Esophagus muscularis mucosa (tissue), 4 donors: ENCODE measurements at regions not wholly inside any gene's neighbourhood (a gene's known extent, or its start where the extent isn't known, plus 50 kb on each side); places are given as distances from the start of the nearest gene placed in this dataset.
A peak's percentile ranks its signal among the peaks of the same experiment; 100 is the strongest.

ENCODE experiments used
- DNase-seq: peaks from one replicate; pipeline ENCODE4 v3.0.0-alpha.2; 2017; ENCODE audit errors: extremely low spot score
- H3K27ac ChIP-seq, 4 donors: fragments of 200-600 bp; sonication (generic); replicated peaks in 1 of 4; 1 replicate in 3 of 4; 2 replicates in 1 of 4; pipeline ENCODE4 v1.5.1; 2016 to 2019; ENCODE audit warnings: mild to moderate bottlenecking in 1 of 4
- H3K27me3 ChIP-seq, 4 donors: fragments of 200-600 bp; sonication (generic); one replicate each; pipeline versions ENCODE4 v1.5.1 to v1.6.0; 2016 to 2019
- H3K36me3 ChIP-seq, 4 donors: fragments of 200-600 bp; sonication (generic); one replicate each; pipeline ENCODE4 v1.5.1; 2016 to 2019
- H3K4me1 ChIP-seq, 4 donors: fragments of 200-600 bp; sonication (generic); one replicate each; pipeline ENCODE4 v1.5.1; 2016 to 2019
- H3K4me3 ChIP-seq, 4 donors: fragments of 200-600 bp; sonication (generic); 1 replicate in 2 of 4; 2 replicates in 2 of 4; pipeline ENCODE4 v1.5.1; 2016 to 2019; ENCODE audit warnings: mild to moderate bottlenecking in 4 of 4, moderate library complexity in 1 of 4
- H3K9me3 ChIP-seq, 4 donors: fragments of 200-600 bp; sonication (generic); 1 replicate in 3 of 4; 2 replicates in 1 of 4; pipeline ENCODE4 v1.5.1; 2016 to 2019
- EP300 ChIP-seq: sonication (generic); formaldehyde crosslinking; IDR thresholded peaks from one replicate; pipeline ENCODE4 v1.6.1; 2017; ENCODE audit warnings: antibody characterized with exemption
- POLR2A ChIP-seq: fragments of 450-650 bp; IDR thresholded peaks from one replicate; pipeline ENCODE4 v1.6.1; 2017; ENCODE audit warnings: antibody characterized with exemption, moderate library complexity, mild to moderate bottlenecking, low read depth
- POLR2AphosphoS5 ChIP-seq, 2 donors: sonication (generic); formaldehyde crosslinking; IDR thresholded peaks; one replicate each; pipeline ENCODE4 v1.6.1; 2017; ENCODE audit warnings: antibody characterized with exemption in 2 of 2
- WGBS: methylation state at CpG from one replicate; pipeline ENCODE4 v1.1.5; 2018; 5-methylcytosine and 5-hydroxymethylcytosine counted together
- intact Hi-C: fragments of 100-400 bp; cut with DNase I; formaldehyde crosslinking; loops from one replicate; pipeline ENCODE4 v1.15.1; 2023
- TF ChIP-seq, protein P1 (sequence below), 3 experiments: fragments of 200-600 bp in 2 of 3; fragments of 450-650 bp in 1 of 3; sonication (generic) in 2 of 3; IDR thresholded peaks; one replicate each; pipeline ENCODE4 v1.5.1; 2017 to 2019; ENCODE audit warnings: antibody characterized with exemption in 3 of 3, mild to moderate bottlenecking in 2 of 3, moderate library complexity in 1 of 3

DNA sequence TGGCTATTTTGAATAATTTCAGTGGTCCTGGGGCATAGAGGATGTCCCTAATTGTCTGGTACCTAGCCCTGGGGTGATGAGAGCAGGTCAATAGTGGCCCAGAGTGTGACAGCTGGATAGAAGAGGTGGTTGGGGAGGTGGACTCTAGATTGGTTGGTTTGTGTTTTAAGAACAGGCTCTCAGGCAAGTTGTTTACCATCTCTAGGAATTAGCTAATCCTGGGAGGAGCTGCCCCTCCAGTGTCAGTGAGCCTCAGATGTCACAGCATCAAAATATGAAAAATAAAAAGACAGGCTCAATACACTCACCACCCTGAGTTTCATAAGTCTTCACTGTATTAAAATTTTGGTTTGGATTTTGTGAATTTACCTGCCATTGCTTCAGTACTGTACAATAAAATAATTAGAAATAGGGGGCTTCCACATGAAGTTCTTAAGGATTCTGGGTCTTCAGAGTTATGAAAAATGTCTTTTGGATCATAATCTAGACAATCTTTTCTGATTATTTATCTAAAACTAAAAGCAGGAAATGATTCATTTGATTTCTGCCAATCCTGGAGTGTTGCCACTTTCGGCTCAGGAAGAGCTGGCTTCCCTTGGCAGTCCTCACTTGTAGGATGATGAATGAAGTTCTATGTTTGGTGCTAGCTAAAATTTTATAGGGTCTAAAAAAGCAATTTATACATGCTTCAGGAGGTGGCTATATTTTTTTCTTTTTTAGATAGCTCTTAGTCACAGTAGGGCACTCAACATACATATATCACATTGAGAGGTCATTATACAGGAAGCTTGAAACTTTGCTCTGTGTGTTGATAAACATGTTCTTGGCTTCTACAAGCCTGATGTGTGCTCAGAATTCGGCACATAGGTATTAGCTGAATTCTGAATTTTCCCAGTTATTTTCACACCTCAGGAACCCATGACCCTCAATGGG lies 395.1 kb downstream of the RAB28 start:
- Histone ChIP-seq H3K9me3 (no peaks in the 10 kb centered on the region), H3K4me1 (peaks cover 0 to 26% (median 18%) of the 10 kb centered on the region in 4 donors)

DNA sequence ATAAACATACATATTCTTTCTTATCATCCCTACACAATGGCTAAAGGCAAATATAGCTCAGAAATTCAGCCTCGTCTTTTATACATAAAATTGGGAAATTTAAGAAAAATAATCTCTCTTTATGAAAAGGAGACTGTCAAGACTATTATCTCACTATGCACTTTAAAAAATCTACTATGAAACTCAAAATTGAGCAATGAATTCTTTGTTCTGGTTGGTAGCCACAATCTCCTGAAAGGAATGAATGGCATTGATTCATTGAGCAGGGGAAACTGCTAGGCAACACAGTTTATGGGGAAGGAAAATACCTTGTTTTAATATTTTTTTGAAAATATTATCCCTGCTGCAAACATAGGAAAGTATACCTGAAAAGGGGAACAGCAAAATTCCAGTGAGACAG lies 397.1 kb downstream of the RAB28 start:
- intact Hi-C loops = no loop called here
- Histone ChIP-seq H3K4me3 (no peak overlapping the region), H3K4me1 (peaks cover 0 to 21% (median 18%) of the 10 kb centered on the region in 4 donors), H3K27ac (no peak overlapping the region), H3K36me3 (no peaks in the 10 kb centered on the region), H3K27me3 (no peaks in the 10 kb centered on the region), H3K9me3 (peaks cover 0 to 2% (median under 1%) of the 10 kb centered on the region in 4 donors)
- 76% methylated on average over 1 of the region's 1 CpG for WGBS
- TF ChIP-seq, protein P1, sequence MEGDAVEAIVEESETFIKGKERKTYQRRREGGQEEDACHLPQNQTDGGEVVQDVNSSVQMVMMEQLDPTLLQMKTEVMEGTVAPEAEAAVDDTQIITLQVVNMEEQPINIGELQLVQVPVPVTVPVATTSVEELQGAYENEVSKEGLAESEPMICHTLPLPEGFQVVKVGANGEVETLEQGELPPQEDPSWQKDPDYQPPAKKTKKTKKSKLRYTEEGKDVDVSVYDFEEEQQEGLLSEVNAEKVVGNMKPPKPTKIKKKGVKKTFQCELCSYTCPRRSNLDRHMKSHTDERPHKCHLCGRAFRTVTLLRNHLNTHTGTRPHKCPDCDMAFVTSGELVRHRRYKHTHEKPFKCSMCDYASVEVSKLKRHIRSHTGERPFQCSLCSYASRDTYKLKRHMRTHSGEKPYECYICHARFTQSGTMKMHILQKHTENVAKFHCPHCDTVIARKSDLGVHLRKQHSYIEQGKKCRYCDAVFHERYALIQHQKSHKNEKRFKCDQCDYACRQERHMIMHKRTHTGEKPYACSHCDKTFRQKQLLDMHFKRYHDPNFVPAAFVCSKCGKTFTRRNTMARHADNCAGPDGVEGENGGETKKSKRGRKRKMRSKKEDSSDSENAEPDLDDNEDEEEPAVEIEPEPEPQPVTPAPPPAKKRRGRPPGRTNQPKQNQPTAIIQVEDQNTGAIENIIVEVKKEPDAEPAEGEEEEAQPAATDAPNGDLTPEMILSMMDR (IDR thresholded peaks at IDR 0.05) = no peak
- TF ChIP-seq POLR2A (no peak), POLR2AphosphoS5 (IDR thresholded peaks at IDR 0.05) (no peak), EP300 (no peak)
- no peak for DNase-seq

More for the DNA sequence above, 395.1 kb downstream of the RAB28 start:
- intact Hi-C loops = no loop called here
- Histone ChIP-seq H3K27ac (peak overlapping the region in 3 of 4 donors; percentile 30 to 55 (median 37)), H3K4me3 (no peak overlapping the region), H3K36me3 (no peaks in the 10 kb centered on the region), H3K27me3 (no peaks in the 10 kb centered on the region)
- 24% methylated on average over 2 of the region's 2 CpGs for WGBS
- no peak for DNase-seq
- TF ChIP-seq EP300 (no peak), POLR2AphosphoS5 (IDR thresholded peaks at IDR 0.05) (no peak), POLR2A (no peak)
- TF ChIP-seq, protein P1 (IDR thresholded peaks at IDR 0.05) = no peak

DNA sequence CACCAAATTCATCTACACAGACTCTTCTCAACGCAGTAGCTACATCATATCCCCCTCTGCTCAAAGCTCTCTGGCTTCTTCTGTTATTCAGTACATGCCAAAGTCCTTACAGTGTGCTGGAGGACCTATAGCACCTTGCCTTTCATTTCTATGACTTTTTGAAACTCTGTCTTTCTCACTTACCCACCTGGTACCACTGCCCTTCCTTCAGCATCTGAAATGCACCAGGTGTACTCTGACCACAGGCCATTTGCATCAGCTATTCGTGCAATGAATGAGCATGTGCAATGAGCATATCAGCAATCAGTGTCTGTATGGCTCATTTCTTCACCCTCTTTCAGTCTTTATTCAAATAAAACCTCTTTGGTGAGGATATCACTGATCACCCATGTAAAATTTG lies 399.9 kb downstream of the RAB28 start:
- intact Hi-C loops = no loop called here
- H3K9me3 ChIP-seq = peaks cover 0 to 9% (median 3%) of the 10 kb centered on the region in 4 donors
- DNase-seq = no peak
- TF ChIP-seq, protein P1 (IDR thresholded peaks at IDR 0.05) = no peak
- TF ChIP-seq EP300 = no peak
- TF ChIP-seq POLR2A = no peak
- TF ChIP-seq POLR2AphosphoS5 (IDR thresholded peaks at IDR 0.05) = no peak
- no peaks in the 10 kb centered on the region for H3K36me3 ChIP-seq
- WGBS = 72% methylated on average over 2 of the region's 2 CpGs
- no peak overlapping the region for H3K27ac ChIP-seq
- no peak overlapping the region for H3K4me3 ChIP-seq
- H3K4me1 ChIP-seq = peaks cover 0 to 10% (median 10%) of the 10 kb centered on the region in 4 donors
- no peaks in the 10 kb centered on the region for H3K27me3 ChIP-seq

DNA sequence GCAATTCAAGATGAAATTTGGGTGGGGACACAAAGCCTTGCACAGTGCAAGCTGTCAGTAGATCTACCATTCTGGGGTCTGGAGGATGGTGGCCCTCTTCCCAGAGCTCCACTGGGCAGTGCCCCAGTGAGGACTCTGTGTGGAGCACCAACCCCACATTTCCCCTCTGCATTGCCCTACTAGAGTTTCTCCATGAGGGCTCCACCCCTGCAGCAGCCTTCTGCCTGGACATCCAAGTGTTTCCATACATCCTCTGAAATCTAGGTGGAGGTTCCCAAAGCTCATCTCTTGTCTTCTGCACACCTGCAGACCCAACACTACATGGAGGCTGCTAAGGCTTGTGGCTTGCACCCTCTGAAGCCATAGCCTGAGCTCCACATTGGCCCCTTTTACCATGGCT lies 402.3 kb downstream of the RAB28 start:
- DNase-seq = no peak
- Histone ChIP-seq H3K27me3 (no peaks in the 10 kb centered on the region), H3K27ac (no peak overlapping the region), H3K9me3 (peaks cover 0 to 9% (median 3%) of the 10 kb centered on the region in 4 donors), H3K4me3 (no peak overlapping the region), H3K36me3 (no peaks in the 10 kb centered on the region), H3K4me1 (no peaks in the 10 kb centered on the region)
- intact Hi-C loops = no loop called here
- TF ChIP-seq EP300 (no peak), POLR2A (no peak), POLR2AphosphoS5 (IDR thresholded peaks at IDR 0.05) (no peak)
- TF ChIP-seq, protein P1 (IDR thresholded peaks at IDR 0.05) = no peak
